Adipocyte (in vitro differentiated cells): ENCODE measurements at regions not wholly inside any gene's neighbourhood (a gene's known extent, or its start where the extent isn't known, plus 50 kb on each side); places are given as distances from the start of the nearest gene placed in this dataset.

ENCODE experiments used
- DNase-seq: peaks from one replicate; pipeline ENCODE4 v3.0.0-alpha.2; 2015; ENCODE audit warnings: low read depth
- H3K27me3 ChIP-seq: replicated peaks from 2 replicates; pipeline ENCODE4 v1.7.0; 2013; ENCODE audit warnings: mild to moderate bottlenecking, low read length, moderate library complexity; ENCODE audit not compliant: control insufficient read depth, insufficient read depth
- H3K36me3 ChIP-seq: 2 replicates; pipeline ENCODE4 v1.7.0; 2013; ENCODE audit warnings: low read length, mild to moderate bottlenecking, moderate library complexity; ENCODE audit not compliant: control insufficient read depth, insufficient read depth, severe bottlenecking
- H3K4me1 ChIP-seq: 2 replicates; pipeline ENCODE4 v1.7.0; 2013; ENCODE audit warnings: mild to moderate bottlenecking, low read length, moderate library complexity; ENCODE audit not compliant: control insufficient read depth, insufficient read depth
- H3K4me3 ChIP-seq: 2 replicates; pipeline ENCODE4 v1.7.0; 2013; ENCODE audit warnings: mild to moderate bottlenecking, low read length, moderate library complexity
- H3K9ac ChIP-seq: 2 replicates; pipeline ENCODE4 v1.7.0; 2013; ENCODE audit warnings: mild to moderate bottlenecking, low read length, moderate library complexity
- H3K9me3 ChIP-seq: 2 replicates; pipeline ENCODE4 v1.7.0; 2013; ENCODE audit warnings: mild to moderate bottlenecking, low read length, moderate library complexity; ENCODE audit not compliant: control insufficient read depth

DNA sequence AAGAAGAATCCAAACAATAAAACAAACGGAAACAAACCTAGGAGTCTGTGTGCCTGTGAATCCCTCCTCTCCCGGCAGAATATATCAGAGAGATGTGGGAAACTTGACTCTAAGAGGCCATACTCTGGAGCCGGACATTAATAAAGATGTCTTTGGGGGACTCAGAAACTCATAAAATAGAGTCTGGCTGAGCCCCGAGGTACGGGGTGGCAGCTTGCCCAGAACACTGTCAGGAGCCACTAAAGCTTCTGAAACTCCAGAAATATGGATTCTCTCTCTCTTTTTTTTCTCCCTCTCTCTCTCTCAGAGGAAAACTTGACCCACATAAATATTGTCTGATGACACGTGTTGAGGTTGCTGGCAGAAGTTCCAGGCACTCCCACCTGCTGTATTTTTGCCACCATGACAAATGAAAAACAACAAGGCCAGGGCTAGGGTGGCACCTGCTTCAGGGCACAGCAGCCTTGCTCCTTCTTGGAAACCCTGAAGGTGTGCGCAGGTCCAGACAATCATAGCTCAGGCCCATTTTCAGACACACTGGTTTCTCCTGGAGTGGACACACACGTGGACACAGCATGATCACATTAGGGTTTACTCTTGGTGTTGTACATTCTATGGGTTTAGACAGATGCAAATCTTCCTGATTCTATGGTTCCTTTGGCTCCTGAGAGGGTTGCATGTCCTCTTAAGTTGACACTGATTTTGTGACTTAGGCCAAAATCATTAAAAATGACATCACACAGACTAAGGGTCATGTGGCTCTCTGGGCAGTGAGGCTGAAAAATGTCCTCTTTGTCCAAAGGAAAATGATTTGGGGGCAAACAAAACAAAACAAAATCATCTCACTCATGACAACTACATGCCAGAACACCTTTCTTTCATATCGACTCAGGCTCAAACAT, 282.6 kb upstream of the IRX3 start:
- Histone ChIP-seq H3K9me3 (no peaks in the 10 kb centered on the region), H3K27me3 (peaks cover 4% of the 10 kb centered on the region), H3K36me3 (no peaks in the 10 kb centered on the region), H3K4me3 (no peak overlapping the region), H3K4me1 (no peaks in the 10 kb centered on the region), H3K9ac (no peak overlapping the region)
- no peak for DNase-seq

DNA sequence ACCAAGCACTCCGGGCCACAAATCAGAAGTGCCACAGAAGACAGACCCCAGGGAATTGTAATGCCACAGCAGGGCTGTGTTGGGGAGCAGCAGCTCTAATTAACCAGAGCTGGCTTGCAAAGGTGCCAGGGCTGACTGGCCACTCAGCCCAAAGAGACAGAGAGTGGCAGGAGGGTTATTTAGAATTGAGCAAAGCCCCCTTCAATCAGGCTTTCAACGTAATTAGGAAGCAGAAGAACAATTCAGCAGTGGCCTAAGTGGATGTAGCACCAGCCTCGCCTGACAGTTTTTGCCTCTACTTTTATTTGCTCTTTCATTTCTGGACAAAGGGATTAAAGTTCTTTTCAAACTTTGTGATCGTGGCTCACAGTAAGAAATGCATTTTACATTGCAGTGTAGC, 278.3 kb upstream of the IRX3 start:
- Histone ChIP-seq H3K9me3 (no peaks in the 10 kb centered on the region), H3K4me3 (no peak overlapping the region), H3K9ac (no peak overlapping the region), H3K4me1 (no peaks in the 10 kb centered on the region), H3K36me3 (no peaks in the 10 kb centered on the region), H3K27me3 (peaks cover 11% of the 10 kb centered on the region)
- no peak for DNase-seq

DNA sequence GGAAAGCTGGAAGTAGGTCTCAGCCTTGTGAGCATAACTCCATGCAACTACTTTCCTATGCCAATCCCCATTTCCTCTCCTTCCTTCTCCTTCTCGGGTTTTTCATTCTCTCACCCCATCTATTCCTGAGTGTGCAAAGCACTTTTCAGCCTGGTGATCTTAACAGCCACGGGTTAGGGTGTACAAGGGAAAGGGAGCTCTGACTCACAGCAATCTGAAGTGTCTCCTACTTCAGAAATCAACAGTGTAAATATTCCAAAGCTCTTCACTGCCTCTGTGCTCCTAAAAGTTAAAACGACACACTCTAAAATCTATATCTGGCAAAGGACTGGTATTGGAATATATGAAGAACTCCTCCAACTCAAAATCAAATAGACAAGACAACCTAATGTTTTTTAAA, 268.0 kb upstream of the IRX3 start:
- Histone ChIP-seq H3K9ac (no peak overlapping the region), H3K4me3 (no peak overlapping the region), H3K4me1 (no peaks in the 10 kb centered on the region), H3K27me3 (peaks cover 12% of the 10 kb centered on the region), H3K36me3 (no peaks in the 10 kb centered on the region), H3K9me3 (peaks cover 13% of the 10 kb centered on the region)
- DNase-seq: no peak

DNA sequence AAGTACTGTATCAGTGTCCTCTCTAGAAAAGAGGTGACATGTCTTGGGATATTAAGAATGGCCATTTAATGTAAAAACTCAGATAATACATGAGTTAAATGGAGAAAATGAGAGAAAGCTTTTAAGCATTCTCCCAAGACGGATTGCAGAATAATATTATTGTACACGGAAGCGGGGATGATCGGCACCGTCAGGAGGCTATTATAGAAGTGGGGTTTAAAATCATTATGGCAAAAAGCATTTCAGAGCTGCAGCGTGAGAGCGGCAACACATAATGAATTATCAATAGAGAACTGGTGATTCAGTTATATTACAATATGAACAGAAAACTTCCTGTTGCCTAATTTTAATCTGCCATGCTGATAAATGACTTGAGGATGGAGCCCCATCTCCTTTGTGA, 261.7 kb upstream of the IRX3 start:
- H3K4me3 ChIP-seq: no peak overlapping the region
- no peaks in the 10 kb centered on the region for H3K4me1 ChIP-seq
- H3K9me3 ChIP-seq: no peaks in the 10 kb centered on the region
- no peak for DNase-seq
- peaks cover 41% of the 10 kb centered on the region for H3K27me3 ChIP-seq
- H3K9ac ChIP-seq: no peak overlapping the region
- H3K36me3 ChIP-seq: no peaks in the 10 kb centered on the region

DNA sequence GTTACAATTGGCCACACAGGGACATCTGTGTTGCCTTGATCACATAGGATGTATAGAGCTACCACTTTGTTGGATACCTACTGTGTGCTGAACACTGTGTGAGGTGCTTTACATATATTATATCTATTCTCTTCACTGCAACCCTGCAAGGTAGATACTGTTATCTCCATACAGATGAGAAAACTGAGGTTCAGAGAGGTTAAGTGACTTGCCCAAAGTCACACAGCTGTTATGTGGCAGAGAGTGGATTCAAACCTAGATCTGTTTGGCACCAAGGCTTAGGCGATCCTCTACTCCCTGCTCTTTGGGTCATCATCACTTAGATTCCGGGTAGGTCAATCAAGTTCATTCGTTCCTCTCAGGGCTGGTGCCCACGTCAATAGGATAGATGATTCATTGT, 260.5 kb upstream of the IRX3 start:
- Histone ChIP-seq H3K4me3 (no peak overlapping the region), H3K4me1 (no peaks in the 10 kb centered on the region), H3K9me3 (peaks cover under 1% of the 10 kb centered on the region)

DNA sequence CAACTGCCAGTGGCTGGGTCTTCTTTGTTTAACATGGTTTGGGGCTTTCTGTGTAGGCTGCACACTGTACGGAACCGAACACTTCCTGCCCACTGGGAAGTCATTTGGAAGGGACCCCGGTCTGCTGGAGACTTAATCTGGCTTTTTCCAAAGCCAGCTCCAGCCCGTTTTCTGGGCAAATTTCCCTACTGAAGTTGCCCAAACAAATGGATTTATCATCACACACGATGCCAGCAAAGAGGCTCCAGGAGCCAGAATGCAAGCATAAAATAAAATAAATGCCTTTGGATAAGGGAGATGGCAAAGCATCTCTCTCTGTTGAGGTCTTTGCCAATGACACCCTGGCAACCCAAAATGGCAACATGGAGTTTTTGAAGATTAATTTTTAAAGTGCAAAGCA, 259.9 kb upstream of the IRX3 start:
- Histone ChIP-seq H3K36me3 (no peaks in the 10 kb centered on the region), H3K4me1 (no peaks in the 10 kb centered on the region), H3K4me3 (no peak overlapping the region)

More for the DNA sequence above, 260.5 kb upstream of the IRX3 start:
- Histone ChIP-seq H3K27me3 (peaks cover 35% of the 10 kb centered on the region), H3K36me3 (no peaks in the 10 kb centered on the region), H3K9ac (no peak overlapping the region)
- no peak for DNase-seq

DNA sequence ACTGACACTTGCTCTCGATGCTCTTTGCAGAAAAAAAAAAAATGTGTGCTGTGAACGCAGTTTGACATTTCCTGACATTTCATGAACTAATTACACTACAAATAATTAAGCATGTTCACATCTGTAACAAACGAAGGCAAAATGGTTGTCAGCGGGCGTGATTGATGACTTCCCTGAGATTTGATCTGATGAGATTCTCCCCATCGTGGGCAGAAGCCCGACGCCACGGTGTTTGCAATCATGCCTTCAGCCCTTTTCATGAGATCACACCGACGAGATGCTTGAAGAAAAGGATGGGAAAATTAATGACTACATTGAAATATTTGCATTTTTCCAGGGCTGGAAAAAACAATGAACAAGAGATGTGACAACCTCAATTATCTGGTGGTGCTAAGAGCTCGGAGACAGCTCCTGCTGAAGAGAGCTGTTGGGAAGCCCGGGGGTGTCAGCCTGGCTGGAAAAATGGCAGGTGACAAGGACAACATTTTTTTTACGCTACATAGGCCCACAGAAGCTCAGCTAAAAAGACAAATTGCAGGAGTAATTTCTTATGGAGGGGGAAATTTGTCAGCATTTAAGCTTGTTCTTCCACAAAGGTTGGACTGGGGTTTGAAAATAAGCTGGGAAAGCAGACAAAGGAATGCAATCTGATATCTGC, 259.4 kb upstream of the IRX3 start:
- no peak overlapping the region for H3K9ac ChIP-seq
- peaks cover 4% of the 10 kb centered on the region for H3K9me3 ChIP-seq
- H3K4me3 ChIP-seq: no peak overlapping the region
- no peaks in the 10 kb centered on the region for H3K36me3 ChIP-seq
- no peak for DNase-seq
- H3K4me1 ChIP-seq: no peaks in the 10 kb centered on the region
- peaks cover 40% of the 10 kb centered on the region for H3K27me3 ChIP-seq

More for the DNA sequence above, 259.9 kb upstream of the IRX3 start:
- Histone ChIP-seq H3K9ac (no peak overlapping the region), H3K9me3 (peaks cover 4% of the 10 kb centered on the region), H3K27me3 (peaks cover 39% of the 10 kb centered on the region)
- no peak for DNase-seq

DNA sequence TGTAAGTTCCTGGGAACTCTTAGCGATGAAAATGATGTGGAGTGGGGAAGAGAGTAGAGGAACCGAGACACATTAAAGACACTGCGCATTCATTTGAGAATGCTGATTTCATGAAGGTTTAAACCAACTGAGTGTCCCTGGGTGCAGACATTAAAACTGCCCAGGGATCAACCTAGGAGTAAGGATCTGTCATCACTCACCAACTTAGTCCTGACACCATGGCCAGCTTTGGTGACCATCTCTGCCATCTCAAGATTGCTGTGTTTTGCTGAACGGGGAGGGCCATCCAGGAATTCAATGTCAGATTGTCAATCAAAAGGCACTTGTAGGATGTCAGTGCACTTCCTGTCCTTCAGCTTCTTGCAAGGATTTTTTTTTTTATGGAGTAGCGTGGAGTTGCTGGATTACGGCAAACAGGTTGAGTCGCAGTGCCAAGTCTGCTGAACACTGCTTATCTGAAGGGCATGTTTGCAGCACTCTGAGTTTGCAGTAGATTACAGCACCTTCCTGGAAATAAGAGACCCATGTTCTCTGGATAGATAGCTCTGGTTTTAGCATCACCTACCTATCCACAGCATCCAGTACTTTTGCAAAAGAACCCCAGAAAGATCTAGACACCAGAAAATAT, 258.1 kb upstream of the IRX3 start:
- no peak overlapping the region for H3K4me3 ChIP-seq
- no peaks in the 10 kb centered on the region for H3K4me1 ChIP-seq
- peaks cover 4% of the 10 kb centered on the region for H3K9me3 ChIP-seq
- H3K9ac ChIP-seq: no peak overlapping the region
- no peak for DNase-seq
- H3K27me3 ChIP-seq: peaks cover 50% of the 10 kb centered on the region
- no peaks in the 10 kb centered on the region for H3K36me3 ChIP-seq

DNA sequence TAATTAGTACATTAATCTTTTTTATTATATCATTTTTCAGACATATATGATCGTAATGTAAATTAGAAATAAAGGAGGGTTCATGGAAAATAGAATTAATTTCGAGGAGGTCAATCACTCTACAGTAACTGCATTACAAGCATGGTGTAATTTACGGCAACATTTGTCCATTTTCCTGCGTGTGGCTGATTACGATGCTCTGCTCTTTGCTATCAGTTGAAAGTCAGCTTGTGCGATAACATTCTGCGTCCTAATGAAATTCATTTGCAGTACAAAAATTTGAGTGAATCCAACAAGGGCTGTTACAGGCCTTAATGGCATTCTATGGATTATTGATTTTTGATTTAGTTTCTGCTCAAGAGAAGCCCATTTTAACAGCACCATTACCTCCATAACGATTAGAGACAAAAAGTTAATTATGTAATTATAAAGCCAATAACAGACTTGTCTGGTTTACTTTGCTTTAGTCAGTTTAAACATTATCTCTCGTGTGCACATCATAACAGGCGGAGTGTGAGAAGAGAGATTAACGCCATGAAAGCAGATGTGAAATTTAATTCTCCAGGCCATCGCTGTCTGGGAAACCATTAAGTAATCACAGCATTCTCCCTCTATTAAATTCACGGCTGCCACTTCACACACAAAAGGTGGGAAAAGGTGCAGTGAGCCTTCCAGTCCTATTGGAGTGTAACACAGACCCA, 256.4 kb upstream of the IRX3 start:
- DNase-seq: no peak
- Histone ChIP-seq H3K36me3 (no peaks in the 10 kb centered on the region), H3K4me1 (no peaks in the 10 kb centered on the region), H3K9ac (no peak overlapping the region), H3K9me3 (peaks cover 4% of the 10 kb centered on the region), H3K27me3 (peaks cover 54% of the 10 kb centered on the region), H3K4me3 (no peak overlapping the region)

DNA sequence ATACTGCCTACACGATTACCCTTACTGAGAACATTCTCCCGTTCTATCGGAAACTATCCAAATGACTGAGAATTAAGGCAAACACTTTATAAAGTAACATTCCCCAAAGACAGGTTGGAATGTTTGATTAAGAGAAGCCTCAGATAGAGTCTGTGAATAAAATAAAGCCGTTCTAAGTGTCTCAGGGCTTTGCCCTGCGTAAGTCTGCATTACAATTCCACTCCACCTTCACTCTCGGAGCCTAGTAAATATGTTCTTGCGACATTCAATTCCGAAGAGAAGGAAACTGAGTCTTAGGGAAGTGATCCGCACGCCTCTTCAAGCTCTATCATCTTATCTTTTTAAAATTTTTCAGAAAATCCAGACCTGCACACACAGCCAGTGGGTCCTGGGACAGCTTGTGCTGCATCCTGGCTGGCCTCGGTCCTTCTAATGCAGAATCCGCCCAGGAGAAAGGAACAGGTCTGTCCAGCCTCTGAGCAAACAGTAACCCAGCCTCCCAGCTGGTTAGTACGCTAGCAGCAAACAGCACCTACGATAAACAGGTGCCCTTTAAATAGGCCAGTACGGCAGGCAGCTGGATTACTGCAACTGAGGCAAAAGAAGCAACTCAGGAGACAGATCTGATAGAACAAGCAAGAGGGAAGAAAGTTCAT, 254.1 kb upstream of the IRX3 start:
- Histone ChIP-seq H3K36me3 (no peaks in the 10 kb centered on the region), H3K27me3 (peaks cover 42% of the 10 kb centered on the region), H3K4me3 (no peak overlapping the region), H3K9ac (no peak overlapping the region), H3K9me3 (peaks cover 4% of the 10 kb centered on the region), H3K4me1 (no peaks in the 10 kb centered on the region)
- DNase-seq: no peak
